Erythroblast (primary cell): ENCODE measurements at regions not wholly inside any gene's neighbourhood (a gene's known extent, or its start where the extent isn't known, plus 50 kb on each side); places are given as distances from the start of the nearest gene placed in this dataset.

Experiments
- GATA1 ChIP-seq: IDR thresholded peaks from 2 replicates; pipeline ENCODE4 v1.6.1; 2011; ENCODE audit warnings: low read depth, mild to moderate bottlenecking, control low read depth, low read length, moderate library complexity
- POLR2A ChIP-seq: IDR thresholded peaks from 2 replicates; pipeline ENCODE4 v1.6.1; 2011; ENCODE audit warnings: mild to moderate bottlenecking, low read length

DNA sequence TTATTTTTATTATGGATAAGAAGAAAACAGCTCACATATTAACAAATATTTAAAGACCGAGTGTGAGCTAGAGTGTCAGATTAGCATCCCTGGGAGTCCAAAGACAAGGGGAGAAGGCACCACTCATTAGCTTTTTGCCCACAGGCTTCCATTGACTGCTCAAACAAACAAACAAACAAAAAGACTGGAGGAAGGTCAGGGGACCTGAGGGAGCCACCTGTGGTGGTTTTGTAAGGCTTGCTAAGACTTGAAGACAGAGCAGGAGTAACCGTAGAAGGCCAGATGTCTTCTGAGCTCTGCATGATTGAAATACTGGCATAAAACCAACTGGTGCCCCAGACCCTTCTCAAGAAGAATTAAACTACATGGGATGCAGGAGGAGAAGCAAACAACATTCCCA is 395.2 kb upstream of the CNTN5 start:
- TF ChIP-seq POLR2A (no peak), GATA1 (no peak)
